NCI-H187 (cell line): ENCODE measurements at regions not wholly inside any gene's neighbourhood (a gene's known extent, or its start where the extent isn't known, plus 50 kb on each side); places are given as distances from the start of the nearest gene placed in this dataset.
"Not testable (repeated sequence)": the region's sequence is repeated elsewhere in the genome, so short reads cannot be mapped to it uniquely, and the experiment has no call there.

Experiments
- DNase-seq, 2 experiments: peaks; one replicate each; lab custom pipeline; 2025; lab: John Stamatoyannopoulos, UW

GRCh38 chr4:57412259-57413054 lies 302.3 kb upstream of the IGFBP7 start:
- DNase-seq, result no peak

DNA sequence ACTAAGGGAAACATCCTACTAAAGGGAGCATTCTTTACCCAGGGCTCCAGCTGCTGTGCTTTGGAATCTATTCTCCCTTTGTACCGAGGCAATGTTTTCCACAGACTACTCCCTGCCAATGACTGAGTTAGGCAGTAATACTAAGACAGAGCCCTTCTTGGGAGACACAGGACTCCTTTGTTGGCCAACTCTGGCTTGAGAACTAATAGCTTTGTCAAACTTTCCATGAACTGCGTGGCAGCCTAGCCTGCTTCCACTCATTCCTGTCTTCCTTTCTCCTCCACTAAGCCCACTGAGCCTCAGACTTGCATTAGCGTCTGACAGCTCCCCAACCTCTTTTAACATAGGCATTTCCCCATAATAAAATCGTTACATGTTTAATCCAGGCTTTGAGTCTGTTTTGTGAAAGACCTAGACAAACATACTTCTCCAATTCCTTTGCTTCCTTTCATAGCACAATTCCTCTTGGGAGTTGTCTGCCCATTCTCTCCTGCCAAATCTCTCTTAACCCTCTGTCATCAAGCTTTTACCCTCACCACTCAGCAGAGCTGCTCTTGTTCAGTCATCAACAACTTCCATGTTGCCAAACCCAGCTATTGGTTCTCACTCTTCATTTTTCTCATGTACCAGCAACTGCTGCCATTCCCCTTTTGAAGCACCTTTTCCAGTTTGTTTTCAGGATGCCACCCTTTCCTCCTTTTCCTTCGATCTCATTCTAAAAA lies 300.3 kb upstream of the IGFBP7 start:
- DNase-seq, result no peak

GRCh38 chr4:57405359-57405758 lies 295.2 kb upstream of the IGFBP7 start:
- DNase-seq, result no peak

DNA sequence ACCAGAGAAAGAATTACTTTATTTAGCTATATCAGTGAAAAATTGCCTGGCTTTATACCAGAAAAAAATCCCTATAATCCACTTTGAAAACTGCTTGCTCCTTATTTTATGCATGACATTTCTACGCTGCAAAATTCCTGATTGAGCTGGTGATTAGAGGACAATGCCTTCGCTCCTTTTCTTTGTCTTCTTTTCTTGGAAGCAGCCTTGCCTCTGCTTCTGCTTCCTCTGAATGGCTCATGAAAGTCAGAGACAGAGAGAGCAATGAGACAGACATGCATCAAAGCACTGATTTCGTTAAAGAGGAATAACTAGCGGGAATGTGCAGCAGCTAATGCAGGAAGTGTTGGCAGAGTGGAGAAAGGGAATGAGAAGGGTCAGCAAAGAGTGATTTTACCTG lies 294.3 kb upstream of the IGFBP7 start:
- DNase-seq, result no peak

GRCh38 chr4:57403591-57403990 lies 293.4 kb upstream of the IGFBP7 start:
- DNase-seq, result no peak

- DNase-seq, result no peak
These were observed 291.4 kb upstream of the IGFBP7 start for GRCh38 chr4:57401586-57401985.

DNA sequence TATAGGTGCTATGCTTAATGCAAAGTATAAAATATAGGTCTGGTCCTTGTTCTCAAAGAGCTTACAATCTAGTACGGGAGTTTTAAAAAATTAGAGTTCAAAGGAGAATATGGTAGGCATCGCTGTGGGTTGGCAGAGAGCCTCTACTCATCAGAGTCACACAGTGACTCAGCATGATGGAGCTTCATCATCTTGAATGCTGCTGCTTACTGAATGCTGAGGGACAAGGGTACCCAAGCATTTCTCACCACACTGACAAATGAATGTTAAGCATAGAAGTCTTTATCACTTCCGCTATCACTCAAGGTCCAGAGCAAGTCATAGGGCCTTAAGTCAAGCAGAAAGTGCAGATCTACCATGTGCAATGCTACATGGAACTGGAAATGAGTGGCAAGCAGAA lies 268.6 kb upstream of the IGFBP7 start:
- no peak for DNase-seq

DNA sequence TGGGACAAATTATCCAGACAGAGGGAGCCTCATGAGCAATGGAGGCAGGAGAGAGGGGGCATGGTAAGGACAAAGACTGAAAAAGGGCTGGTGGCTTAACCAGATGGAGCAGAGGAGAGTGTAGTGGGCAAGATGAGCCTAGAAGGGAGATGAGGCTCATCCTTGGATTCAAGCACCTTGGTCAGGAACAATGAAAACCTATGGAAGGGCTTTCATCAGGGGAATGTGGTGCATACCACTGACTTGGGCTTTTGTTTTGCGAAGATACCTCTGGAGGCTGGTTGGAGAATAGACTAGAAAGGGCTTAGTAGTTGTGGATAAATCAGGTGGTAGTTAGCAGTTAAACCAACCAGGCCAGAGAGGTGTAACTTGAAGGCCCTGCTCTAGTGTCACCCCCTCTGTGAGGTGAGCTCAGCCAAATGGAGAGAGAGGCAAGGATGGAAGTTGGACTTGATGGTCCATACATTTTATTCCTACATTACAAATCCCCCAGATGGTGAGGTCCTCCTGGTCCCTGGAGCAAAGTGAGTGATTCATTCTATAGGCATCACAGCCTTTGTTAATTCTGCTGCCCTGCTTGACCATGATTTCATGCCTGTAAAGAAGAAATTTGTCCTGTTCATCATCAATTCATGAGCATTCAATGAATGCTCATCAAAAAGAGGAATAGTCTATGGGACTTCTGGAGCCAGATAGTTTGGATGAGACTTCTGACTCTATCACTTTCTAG lies 264.8 kb upstream of the IGFBP7 start:
- DNase-seq, result no peak

GRCh38 chr4:57373991-57374390 lies 263.8 kb upstream of the IGFBP7 start:
- DNase-seq, result no peak

- no peak for DNase-seq
These were observed 261.5 kb upstream of the IGFBP7 start for GRCh38 chr4:57371671-57372070.

DNA sequence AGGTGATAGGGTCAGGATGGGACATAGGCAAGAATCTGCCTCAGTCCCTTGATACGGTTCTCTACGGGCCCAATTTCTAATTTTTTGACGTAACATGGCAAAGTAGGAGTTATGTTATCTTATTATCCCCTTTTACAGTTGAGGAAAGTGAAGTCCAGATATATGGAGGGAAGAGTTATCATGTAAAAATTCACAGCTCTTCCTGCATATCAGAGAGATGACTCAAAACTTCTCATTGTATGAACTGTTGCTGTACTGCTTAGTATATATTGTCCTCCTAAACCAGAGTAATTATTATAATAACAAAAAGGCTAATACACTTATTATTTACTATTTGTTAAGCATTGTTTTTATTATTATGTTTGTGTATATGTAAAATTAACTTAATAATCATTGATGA lies 260.5 kb upstream of the IGFBP7 start:
- no peak for DNase-seq

- DNase-seq, result no peak
These were observed 259.3 kb upstream of the IGFBP7 start for GRCh38 chr4:57369446-57369845.

DNA sequence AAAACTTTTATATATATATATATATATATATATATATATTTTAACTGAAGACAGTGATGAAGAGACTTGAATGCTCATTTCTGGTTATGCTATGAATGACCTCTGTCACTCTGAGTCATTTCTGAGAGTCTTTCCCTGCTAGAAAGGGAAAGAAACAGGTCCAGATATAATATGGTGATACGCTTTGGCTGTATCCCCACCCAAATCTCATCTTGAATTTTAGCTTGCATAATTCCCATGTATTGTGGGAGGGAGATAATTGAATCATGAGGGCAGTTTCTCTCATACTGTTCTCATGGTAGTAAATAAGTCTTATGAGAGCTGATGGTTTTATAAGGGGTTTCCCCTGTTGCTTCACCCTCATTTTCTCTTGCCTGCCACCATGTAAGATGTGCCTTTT lies 254.1 kb upstream of the IGFBP7 start:
- no peak for DNase-seq

DNA sequence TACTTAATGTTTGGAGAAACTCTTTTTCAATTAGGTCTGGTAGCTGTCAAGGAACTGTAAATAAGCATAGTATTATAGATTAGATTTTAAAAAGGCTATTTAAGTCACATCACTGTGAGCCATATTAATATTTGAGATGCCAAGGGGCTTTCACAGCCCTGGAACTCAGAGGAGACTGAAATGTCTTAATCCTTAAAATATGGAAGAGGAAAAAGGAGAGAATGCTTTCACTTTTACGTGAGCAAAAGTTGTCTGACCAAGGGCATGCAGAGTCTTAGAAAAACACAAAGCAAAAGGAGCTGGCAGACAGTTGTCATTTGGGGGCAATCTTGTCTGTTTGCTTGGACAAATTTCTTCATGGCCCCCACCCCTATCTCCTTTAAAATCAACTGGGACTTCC lies 253.2 kb upstream of the IGFBP7 start:
- no peak for DNase-seq

DNA sequence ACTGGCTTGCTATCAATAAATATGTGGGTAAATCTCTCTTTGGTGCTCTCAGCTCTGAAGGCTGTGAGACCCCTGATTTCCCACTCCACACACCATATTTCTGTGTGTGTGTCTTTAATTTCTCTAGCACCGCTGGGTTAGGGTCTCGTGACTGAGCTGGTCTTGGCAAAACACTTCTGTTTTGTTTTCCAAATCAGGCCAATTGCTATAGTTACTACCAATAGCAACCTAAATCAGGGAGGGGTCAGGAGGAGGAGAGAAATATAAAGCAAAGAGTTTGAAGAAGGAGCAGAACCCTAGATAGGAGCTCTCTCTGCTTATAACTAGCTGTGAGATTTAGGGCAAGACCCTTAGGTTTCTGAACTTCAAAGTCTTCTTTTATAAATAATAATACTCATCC lies 250.5 kb upstream of the IGFBP7 start:
- DNase-seq, result no peak

DNA sequence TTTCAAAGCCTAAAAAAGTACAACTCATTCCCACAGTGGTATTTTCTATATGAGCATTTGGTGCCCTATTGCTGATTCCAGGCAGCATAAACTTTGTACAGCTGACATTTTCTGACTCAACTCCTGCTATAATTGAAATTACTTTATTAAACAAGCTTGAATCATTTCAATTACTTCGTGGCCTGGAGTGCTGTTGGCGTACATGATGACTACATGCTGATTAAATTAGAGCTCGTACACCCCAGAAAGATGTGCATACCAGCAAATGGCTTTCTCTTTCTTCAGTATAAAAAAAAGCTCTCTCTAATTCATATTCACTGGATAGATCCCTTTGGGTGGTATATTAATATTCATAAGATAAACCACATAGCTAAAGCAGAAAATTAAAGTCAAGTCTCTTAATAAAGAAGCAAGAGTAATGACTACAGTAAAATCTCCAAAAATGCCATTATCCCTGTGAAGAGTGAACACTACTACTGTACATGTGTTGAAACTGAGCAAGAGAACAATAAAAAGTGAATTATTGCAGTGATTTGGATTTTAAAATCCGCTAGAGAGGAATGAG lies 245.0 kb upstream of the IGFBP7 start:
- no peak for DNase-seq

DNA sequence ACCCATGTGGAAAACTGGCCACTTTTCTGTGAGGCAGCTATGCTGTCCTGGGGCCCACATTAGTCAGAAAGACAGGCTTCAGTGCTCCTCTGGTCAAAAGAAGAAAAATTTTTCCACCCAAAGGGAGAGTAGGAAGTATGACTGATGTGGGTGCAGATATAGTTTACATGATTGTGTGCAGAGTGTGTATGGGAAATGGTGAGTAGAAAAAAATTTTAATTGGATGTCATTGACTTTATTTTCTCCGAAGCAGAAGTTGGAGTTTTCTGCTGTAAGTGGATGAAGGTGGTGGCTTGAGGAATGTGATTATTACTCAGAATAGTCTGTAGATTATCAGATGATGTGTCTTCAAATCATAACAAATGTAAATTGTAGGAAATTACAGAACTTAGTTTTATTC lies 241.5 kb upstream of the IGFBP7 start:
- no peak for DNase-seq

DNA sequence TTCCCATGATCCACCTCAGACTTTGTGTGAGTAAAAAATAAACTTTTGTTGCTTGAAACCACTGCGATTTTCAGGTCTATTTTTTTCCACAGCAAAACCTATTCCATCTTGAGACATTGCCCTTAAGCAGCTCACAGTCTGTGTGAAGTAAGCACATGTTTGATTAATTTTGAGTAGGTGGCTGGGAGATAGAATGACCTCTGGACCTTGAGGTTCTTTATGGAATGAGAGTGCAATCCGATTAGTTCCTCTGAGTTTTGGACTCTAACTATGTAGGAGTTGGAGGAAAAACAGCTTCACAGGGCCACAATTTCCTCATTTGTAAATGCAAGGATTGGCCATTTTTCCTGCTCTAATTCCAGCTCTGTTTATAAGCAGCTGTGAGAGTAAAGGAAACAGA lies 234.1 kb upstream of the IGFBP7 start:
- no peak for DNase-seq

DNA sequence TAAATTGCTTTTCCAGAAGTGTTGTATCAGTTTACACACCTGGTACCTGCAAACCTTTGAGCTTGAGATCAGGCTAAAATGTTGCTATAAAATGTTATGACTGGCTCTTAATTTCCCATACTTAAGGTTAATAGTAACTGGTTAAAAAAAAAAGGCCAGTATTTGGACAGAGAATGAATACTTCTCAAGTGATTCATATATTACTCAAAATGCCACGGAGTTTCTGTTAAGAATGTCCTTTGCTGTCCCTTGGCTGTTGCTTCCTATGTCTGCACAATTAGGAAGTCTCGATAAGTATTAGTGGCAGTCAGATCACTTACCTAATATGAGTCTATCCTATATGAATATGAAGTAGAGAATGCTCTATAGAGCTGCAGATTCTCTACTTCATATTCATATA lies 232.2 kb upstream of the IGFBP7 start:
- no peak for DNase-seq

DNA sequence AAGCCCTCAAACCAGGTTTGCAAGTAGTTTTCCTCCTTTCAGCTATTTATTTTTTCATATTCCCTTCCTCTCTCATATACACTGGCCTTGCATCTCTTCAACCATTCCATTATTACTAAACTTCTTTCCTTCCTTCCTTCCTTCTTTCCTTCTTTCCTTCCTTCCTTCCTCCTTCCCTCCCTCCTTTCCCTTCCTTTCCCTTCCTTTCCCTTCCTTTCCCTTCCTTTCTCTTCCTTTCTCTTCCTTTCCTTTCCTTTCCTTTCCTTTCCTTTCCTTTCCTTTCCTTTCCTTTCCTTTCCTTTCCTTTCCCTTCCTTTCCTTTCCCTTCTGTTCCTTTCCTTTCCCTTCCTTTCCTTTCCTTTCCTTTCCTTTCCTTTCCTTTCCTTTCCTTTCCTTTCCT lies 228.7 kb upstream of the IGFBP7 start:
- DNase-seq, result not testable (repeated sequence)

DNA sequence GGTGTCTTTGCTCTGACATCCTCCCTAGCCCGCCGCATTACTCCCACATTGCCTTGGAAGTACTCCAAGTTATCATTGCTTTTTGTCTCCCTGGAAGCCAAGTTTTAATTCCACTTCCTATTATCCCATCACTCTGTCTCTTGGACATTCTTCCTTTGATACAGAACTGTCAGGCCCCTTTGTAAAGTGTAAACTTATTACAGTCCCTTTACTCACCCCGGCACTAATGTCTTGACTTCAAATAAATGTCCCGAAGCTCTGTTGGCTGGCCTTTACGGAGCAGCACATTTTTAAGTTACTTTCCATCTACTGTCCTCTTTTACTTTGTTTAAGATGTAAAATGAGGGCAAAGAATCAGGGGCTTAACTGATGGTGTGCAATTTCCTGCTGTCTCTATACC lies 223.5 kb upstream of the IGFBP7 start:
- no peak for DNase-seq

DNA sequence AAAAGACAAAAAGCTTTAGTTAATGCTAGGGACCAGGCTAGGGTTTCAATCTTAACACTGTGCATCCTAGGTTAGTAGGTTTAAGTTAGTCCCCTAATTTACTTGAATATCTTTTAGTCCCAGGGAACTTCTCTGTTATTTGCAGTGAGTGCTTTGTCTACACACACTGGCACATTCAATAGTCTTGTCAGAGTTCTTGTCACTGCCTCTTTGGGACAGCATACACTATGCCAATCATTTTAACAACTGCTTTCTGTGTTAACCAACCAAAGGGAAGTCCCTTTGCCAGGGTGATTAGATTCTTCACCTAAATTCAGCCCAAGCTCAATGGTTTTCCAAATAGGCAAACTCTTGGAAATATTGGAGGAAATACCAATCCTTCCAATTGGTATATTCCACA lies 221.8 kb upstream of the IGFBP7 start:
- no peak for DNase-seq

DNA sequence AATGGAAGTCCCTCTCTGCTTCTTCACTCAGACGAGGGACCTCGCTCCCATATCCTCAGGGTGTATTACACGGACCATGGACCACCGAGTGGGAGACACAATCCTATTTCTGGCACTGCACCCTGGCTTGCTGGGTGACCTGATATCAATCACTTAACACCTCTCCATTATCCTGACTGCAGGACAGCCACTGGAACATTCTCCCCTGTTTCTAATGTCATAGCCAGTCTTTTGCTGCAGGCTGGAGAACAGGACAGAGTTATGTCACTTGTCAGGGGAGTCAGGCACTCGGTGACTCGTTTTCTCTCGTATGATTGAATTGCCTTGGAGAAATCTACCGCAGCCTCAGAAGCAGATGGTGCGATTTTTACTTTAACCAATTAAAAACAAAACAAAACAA lies 219.1 kb upstream of the IGFBP7 start:
- DNase-seq, result no peak
